C4-2B (cell line): ENCODE measurements at regions not wholly inside any gene's neighbourhood (a gene's known extent, or its start where the extent isn't known, plus 50 kb on each side); places are given as distances from the start of the nearest gene placed in this dataset.

Source experiments
- H3K27ac ChIP-seq: fragments of 450-650 bp; 2 replicates; pipeline ENCODE4 v1.5.1; 2017
- ZFX ChIP-seq: fragments of 450-650 bp; IDR thresholded peaks from 2 replicates; pipeline ENCODE4 v1.6.1; 2017
- TF ChIP-seq, protein P1 (sequence below): fragments of 450-650 bp; conservative IDR thresholded peaks from 2 replicates; pipeline ENCODE4 v1.5.1; 2017; ENCODE audit warnings: mild to moderate bottlenecking

DNA sequence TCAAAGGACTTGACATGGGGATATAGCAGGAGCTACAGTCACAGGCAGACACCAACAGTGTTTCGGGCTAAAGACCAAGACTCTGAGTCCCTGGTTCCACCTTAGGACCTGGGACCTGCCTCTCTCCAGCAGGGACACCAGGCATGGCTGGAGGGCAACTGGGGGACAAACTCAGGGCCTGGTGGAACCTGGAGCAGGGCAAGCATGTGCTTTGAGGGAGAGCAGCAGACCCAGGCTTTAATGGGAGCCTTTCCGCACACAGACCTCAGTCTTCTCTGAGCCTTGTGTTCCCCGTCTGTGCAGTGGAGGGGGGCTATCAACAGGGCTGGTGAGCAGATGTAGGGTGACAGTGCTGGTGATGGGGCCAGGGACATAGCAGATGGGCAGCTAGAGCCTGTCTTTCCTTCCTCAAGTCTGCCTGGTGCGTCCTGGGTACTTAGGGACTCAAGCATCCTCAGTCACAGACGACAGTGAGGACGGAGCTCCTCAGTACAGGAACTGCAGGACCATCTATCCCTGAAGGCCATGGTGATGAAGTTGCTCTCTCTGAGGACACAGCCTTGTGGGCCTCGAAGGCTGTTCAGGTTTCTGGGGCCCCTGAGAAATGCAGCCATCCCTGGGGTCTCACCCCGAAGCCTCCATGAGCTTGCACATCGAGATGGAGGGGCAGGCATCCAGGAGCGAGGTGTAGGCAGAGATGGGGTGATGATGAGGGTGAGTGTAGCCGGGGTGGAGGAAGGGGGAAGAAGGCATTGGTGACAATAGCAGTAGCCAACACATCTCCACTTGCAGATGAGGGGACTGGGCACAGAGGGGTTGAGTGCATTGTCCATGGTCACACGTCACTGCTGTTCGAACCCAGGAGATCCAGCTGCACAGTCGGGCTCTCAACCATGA is 593.4 kb downstream of the PTPRU start:
- TF ChIP-seq ZFX, result no peak
- TF ChIP-seq, protein P1, sequence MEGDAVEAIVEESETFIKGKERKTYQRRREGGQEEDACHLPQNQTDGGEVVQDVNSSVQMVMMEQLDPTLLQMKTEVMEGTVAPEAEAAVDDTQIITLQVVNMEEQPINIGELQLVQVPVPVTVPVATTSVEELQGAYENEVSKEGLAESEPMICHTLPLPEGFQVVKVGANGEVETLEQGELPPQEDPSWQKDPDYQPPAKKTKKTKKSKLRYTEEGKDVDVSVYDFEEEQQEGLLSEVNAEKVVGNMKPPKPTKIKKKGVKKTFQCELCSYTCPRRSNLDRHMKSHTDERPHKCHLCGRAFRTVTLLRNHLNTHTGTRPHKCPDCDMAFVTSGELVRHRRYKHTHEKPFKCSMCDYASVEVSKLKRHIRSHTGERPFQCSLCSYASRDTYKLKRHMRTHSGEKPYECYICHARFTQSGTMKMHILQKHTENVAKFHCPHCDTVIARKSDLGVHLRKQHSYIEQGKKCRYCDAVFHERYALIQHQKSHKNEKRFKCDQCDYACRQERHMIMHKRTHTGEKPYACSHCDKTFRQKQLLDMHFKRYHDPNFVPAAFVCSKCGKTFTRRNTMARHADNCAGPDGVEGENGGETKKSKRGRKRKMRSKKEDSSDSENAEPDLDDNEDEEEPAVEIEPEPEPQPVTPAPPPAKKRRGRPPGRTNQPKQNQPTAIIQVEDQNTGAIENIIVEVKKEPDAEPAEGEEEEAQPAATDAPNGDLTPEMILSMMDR, result no peak
- H3K27ac ChIP-seq, result no peak overlapping the region

DNA sequence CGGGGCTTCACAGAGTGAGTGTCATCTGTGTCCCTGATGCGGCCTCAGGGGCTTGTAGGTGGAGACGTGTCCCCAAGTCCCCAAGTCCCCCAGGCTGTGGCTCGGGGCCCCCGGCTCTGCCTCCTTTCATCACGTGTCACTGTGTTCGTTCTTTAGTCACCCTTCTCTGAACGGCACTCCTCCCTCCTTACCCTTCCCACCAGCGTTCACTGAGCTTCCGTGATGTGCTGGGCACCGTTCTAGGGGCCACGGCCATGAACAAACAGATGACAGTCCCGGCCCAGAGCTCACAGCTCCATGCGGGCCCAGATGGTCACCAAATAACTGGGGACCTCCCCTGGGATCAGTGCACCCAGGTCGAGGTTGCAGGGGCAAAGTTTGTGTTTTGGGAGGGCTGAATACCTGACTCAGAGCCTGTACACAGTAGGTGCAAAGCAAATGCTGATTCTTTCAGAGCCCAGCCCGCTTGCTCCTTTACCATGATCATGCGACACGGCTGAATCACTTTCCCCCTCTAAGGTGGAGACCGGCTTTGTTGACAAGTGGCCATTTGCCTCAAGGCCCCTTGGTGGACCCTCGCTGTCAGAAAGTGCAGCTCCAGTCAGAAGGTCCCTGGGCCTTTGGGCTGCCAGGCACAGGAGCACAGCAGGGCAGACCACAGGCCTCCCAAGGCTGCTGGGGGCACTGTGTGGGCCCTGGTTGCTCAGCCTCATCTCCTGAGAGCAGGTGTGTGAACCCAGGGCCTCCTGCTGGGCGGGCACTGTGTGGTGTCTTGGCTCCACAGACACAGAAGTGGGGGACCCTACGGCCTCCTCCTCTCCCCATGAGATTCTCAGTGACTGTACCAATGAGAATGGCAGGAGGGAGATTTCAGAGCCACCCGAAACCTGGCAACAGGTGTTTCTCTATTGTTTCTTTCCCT is 592.5 kb downstream of the PTPRU start:
- no peak for TF ChIP-seq ZFX
- TF ChIP-seq, protein P1, result no peak
- H3K27ac ChIP-seq, result no peak overlapping the region

DNA sequence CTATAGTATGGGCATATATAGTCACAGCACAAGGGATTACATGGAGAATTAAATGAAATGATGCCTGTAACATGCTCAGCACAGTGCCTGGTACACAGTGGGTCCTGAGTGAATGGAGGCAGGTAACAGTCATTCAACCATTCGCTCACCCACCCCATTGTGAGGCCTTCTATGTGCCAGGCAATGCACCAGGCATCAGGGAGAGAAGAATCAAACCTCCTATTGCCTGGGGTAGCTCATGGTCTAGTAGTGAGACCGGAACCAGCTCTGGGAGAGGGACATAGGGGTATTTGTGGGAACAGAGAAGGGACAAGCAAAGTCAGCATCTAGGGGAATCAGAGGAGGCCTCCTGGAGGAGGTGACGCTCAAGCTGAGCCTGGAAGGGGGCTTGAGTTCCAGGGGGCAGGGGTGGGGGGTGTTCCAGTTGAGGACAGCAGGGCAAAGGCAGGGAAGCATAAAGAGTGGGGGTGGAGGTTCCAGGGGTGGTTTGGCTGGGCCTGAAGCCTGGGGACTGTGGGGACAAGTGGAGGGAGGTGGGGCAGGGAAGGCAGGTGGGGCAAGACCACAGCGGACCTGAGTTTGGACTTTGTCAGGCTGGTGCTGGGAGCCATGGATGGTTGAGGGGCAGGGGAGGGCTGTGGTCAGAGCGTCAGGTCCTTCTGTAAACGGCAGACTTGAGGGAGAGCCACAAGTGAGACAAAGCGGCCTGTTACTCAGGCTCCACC is 591.6 kb downstream of the PTPRU start:
- TF ChIP-seq ZFX, result no peak
- TF ChIP-seq, protein P1, result no peak

DNA sequence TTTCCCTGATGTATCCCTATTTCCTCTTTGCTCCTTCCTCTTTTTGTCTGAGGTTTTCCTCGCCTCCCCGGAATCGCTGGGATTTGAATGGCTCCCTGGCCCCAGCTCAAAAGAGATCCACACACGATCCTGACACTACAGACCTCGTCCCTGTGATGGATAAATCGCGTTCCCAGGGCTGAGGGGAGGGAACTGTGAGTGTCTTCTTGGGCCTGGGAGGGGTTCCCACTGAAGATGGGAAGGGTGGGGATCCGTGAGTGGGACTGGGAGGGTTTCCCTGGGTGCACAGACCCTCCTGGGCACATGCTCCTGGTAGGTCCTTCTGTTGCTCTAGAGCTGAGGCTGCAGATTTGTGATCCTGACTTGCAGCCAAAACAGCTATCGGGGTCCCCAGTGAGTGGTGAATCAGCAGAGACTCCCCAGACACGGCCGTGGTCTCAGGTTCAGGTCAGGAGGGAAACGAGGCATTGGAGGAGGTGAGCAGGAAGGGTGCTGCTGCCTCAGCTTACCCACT is 591.0 kb downstream of the PTPRU start:
- H3K27ac ChIP-seq, result no peak overlapping the region
- no peak for TF ChIP-seq ZFX

More for the DNA sequence above, 591.6 kb downstream of the PTPRU start:
- H3K27ac ChIP-seq, result no peak overlapping the region

DNA sequence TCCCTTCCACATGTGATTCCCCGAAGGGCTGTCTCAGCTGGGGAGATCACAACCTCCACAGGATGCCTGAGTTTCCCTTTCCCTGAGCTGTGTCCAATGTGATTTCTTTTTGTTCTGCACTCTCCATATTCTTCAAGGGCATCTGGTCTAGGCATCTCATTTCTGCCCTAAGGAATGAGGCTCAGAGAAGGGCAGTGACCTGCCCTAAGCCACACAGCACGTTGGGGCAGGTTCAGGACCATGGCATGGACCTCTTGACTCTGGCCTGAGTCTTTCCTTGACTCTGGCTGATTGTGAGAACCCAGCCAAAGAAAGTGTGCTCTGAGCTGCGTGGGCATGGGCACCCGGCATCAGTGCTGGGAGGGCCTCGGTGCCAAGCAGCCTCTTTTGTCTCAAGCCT is 590.3 kb downstream of the PTPRU start:
- no peak overlapping the region for H3K27ac ChIP-seq
- TF ChIP-seq ZFX, result no peak
- TF ChIP-seq, protein P1, result no peak

DNA sequence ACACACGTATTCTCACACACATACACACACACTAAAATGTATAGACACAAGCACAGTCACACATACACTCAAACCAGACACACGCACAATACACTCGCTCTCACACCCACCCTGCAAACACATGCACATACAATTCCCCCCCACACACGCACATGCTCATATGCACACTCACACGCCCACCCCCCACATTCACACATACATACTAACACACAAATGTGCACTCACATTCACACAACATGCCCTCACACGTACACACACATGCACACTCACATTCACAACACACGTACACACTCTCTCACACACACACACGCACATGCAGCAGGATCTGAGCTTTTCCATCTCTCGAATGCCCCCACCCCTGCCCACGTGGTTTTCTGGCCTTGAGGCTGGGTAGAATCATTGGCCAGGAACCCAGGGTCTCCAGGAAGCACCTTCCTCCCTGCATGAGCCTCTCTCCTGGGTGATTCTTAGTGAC is 589.7 kb downstream of the PTPRU start:
- TF ChIP-seq ZFX, result no peak
- TF ChIP-seq, protein P1, result no peak
- no peak overlapping the region for H3K27ac ChIP-seq

DNA sequence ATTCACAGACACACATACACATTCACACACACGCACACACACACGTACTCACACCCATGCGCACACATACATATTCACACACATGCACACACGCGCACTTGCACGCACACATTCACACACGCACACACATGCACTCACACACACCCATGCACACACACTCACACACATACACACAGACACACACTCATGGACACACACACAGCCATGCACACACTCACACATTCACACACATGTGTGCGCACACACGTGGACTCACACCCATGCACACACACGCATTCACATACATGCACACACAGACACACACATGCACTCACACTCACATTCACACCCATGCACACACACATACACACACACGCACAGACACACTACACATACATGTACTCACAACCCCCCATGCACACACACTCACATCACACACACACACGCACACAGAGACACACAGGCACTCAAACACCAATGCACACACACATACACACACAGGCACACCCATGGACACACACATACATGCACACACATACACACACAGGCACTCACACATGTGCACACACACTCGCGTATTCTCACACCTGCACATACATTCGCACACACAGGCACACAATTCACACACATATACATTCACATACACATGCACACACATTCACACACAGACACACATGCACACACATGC is 589.1 kb downstream of the PTPRU start:
- no peak for TF ChIP-seq ZFX
- TF ChIP-seq, protein P1, result no peak
- H3K27ac ChIP-seq, result no peak overlapping the region
